Lower leg skin (tissue), 3 donors: ENCODE measurements at regions not wholly inside any gene's neighbourhood (a gene's known extent, or its start where the extent isn't known, plus 50 kb on each side); places are given as distances from the start of the nearest gene placed in this dataset.

Source experiments
- CTCF ChIP-seq, 3 donors: fragments of 450-650 bp; IDR thresholded peaks; one replicate each; pipeline ENCODE4 v1.5.1; 2016; ENCODE audit warnings: antibody characterized with exemption in 3 of 3, mild to moderate bottlenecking in 3 of 3, moderate library complexity in 2 of 3
- POLR2A ChIP-seq, 2 donors: fragments of 450-650 bp; IDR thresholded peaks; one replicate each; pipeline ENCODE4 v1.6.1; 2016 to 2017; ENCODE audit warnings: antibody characterized with exemption in 2 of 2, mild to moderate bottlenecking in 1 of 2, moderate library complexity in 1 of 2

- TF ChIP-seq CTCF (IDR thresholded peaks at IDR 0.05) (no peak), POLR2A (IDR thresholded peaks at IDR 0.05) (no peak)
These were observed 96.1 kb downstream of the DAD1 start for GRCh38 chr14:22492622-22493542.
